Neutrophil (primary cell): ENCODE measurements at regions not wholly inside any gene's neighbourhood (a gene's known extent, or its start where the extent isn't known, plus 50 kb on each side); places are given as distances from the start of the nearest gene placed in this dataset.

ENCODE experiments used
- H3K27ac ChIP-seq: fragments of 200-600 bp; sonication (generic); 2 replicates; pipeline ENCODE4 v1.5.1; 2016; ENCODE audit warnings: mild to moderate bottlenecking, moderate library complexity
- H3K27me3 ChIP-seq: fragments of 200-600 bp; sonication (generic); 2 replicates; pipeline ENCODE4 v1.6.0; 2016; ENCODE audit warnings: mild to moderate bottlenecking
- H3K36me3 ChIP-seq: fragments of 200-600 bp; sonication (generic); 2 replicates; pipeline ENCODE4 v1.5.1; 2017
- H3K4me1 ChIP-seq, 2 experiments: fragments of 200-600 bp in 1 of 2; sonication (generic) in 1 of 2; 1 replicate in 1 of 2; 2 replicates in 1 of 2; pipeline versions ENCODE4 v1.5.1 to v1.6.1; 2013 to 2016; ENCODE audit warnings: low read depth in 1 of 2, low read length in 1 of 2, mild to moderate bottlenecking in 1 of 2, moderate library complexity in 1 of 2; ENCODE audit not compliant: control insufficient read depth in 1 of 2, insufficient read depth in 1 of 2
- H3K4me3 ChIP-seq, 2 experiments: fragments of 200-600 bp in 1 of 2; sonication (generic) in 1 of 2; 1 replicate in 1 of 2; 2 replicates in 1 of 2; pipeline ENCODE4 v1.5.1; 2013 to 2016; ENCODE audit warnings: low read depth in 1 of 2, low read length in 1 of 2, mild to moderate bottlenecking in 1 of 2, moderate library complexity in 1 of 2
- H3K9me3 ChIP-seq: fragments of 200-600 bp; sonication (generic); 2 replicates; pipeline ENCODE4 v1.5.1; 2016
- TF ChIP-seq, protein P1 (sequence below): fragments of 200-600 bp; sonication (generic); IDR thresholded peaks from 2 replicates; pipeline ENCODE4 v1.5.1; 2016; ENCODE audit warnings: antibody characterized with exemption

DNA sequence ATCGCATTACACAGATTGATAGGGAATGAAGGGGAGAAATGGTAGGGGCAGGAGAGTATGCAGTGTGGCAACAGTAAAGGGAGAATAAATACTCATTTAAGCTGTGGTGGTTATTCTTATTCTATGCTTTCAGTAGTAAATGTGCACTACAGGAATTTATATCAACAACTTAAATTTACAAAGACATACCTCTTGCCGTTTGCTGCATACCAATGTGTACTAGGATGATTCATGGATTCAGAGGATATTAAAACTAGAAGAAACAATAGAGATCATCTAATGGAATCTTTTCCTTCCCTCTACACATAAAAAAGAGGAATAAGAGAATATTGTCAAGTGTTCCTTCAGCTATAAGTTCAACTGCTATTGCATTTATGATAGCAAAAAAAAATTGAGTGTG lies 103.3 kb upstream of the RASA1 start:
- TF ChIP-seq, protein P1, sequence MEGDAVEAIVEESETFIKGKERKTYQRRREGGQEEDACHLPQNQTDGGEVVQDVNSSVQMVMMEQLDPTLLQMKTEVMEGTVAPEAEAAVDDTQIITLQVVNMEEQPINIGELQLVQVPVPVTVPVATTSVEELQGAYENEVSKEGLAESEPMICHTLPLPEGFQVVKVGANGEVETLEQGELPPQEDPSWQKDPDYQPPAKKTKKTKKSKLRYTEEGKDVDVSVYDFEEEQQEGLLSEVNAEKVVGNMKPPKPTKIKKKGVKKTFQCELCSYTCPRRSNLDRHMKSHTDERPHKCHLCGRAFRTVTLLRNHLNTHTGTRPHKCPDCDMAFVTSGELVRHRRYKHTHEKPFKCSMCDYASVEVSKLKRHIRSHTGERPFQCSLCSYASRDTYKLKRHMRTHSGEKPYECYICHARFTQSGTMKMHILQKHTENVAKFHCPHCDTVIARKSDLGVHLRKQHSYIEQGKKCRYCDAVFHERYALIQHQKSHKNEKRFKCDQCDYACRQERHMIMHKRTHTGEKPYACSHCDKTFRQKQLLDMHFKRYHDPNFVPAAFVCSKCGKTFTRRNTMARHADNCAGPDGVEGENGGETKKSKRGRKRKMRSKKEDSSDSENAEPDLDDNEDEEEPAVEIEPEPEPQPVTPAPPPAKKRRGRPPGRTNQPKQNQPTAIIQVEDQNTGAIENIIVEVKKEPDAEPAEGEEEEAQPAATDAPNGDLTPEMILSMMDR = no peak
- Histone ChIP-seq H3K4me3 (no peak overlapping the region), H3K27me3 (no peaks in the 10 kb centered on the region), H3K9me3 (no peaks in the 10 kb centered on the region), H3K4me1 (no peaks in the 10 kb centered on the region), H3K36me3 (no peaks in the 10 kb centered on the region), H3K27ac (no peak overlapping the region)

DNA sequence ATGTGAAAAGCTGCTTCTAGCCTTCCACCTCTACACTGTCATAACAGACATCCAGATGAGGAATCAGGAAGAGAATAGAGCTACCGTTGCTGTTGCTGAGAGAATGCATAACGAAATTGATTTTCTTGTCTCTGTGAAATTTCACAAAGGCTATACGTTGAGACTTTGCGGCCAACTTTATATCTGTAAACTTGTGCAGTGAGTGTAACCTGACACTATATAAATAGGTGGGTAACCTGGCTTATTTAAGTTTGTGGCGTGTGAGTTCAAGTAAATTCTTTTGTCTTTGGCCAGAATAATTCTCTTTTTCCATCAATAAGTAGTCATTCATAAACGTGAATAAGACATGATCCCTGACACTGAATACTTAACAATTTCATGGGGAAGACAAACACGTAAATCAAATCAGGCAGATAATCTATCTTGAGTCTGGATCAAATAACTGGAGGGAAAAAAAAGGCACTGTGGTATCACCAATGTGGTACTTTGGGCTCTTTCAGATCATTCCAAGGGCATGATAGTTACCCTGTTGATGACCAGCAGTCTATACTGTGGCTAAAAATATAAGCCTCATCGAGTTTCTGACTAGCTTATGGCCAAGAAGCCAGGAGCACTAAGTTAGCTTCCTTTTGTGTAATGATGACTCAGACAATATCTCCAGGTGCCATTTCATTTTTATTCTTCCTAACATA lies 98.2 kb upstream of the RASA1 start:
- H3K4me1 ChIP-seq = no peaks in the 10 kb centered on the region
- no peaks in the 10 kb centered on the region for H3K36me3 ChIP-seq
- H3K4me3 ChIP-seq = no peak overlapping the region
- no peaks in the 10 kb centered on the region for H3K9me3 ChIP-seq
- no peak overlapping the region for H3K27ac ChIP-seq
- no peaks in the 10 kb centered on the region for H3K27me3 ChIP-seq
- TF ChIP-seq, protein P1 = no peak

DNA sequence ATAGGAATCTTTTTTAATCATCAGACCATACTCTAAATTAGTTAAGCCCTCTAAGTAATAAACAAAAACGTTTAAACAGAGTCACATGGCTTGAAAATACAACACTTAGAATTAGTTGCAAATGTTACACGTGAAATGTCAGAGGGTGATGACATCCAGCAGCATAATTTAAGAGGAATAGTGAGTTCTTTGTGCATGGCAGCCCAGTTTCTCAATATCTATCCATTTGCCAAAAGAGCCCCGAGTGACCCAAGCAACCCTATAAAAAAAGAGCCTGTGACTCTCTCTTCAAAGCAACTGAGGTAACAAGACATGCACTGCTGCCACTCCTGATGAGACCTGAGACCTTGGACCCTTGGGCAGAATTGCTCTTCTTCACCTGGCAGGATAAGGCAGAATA lies 96.9 kb upstream of the RASA1 start:
- H3K4me3 ChIP-seq = no peak overlapping the region
- H3K27me3 ChIP-seq = no peaks in the 10 kb centered on the region
- H3K4me1 ChIP-seq = no peaks in the 10 kb centered on the region
- no peak overlapping the region for H3K27ac ChIP-seq
- H3K9me3 ChIP-seq = no peaks in the 10 kb centered on the region
- TF ChIP-seq, protein P1 = no peak
- no peaks in the 10 kb centered on the region for H3K36me3 ChIP-seq

DNA sequence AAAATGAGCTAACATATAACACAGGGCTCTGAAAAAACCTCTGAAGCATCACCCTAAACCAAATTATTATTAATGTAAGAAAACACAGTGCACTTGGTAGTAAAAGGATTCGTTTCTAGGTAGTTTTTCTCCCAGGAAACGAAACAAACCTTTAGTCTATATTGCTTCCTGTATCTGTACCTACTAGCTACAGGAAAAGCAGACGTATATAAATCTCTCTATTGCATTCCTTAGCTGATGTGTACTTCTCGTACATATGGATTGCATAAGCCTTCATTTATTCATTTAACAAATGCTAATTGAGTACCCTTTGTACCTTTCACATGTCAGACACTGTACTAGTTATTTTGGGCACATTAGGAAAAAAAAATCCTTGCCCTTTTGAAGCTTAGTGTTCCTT lies 85.0 kb upstream of the RASA1 start:
- H3K27me3 ChIP-seq = no peaks in the 10 kb centered on the region
- H3K4me3 ChIP-seq = no peak overlapping the region
- H3K27ac ChIP-seq = no peak overlapping the region
- no peaks in the 10 kb centered on the region for H3K9me3 ChIP-seq
- H3K4me1 ChIP-seq = no peaks in the 10 kb centered on the region
- no peaks in the 10 kb centered on the region for H3K36me3 ChIP-seq
- TF ChIP-seq, protein P1 = no peak

DNA sequence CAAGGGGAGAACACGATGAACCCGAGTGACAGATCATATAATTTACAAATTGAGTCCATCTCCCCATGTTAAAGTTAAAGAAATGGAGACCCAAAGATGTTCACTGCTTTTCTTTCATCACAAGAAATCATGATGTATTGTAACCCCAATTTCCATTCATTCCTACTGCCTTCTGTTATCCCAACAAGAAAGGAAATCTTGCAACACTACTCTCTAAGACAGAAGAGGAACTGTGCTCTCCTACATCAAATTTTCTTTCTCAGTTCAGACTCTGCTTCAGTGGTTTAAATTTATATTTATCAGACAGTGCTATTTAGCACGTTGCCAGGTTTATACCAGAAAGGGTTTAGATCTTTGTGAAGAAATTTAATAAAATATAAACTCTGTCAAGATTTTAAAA lies 83.8 kb upstream of the RASA1 start:
- no peaks in the 10 kb centered on the region for H3K9me3 ChIP-seq
- H3K27me3 ChIP-seq = no peaks in the 10 kb centered on the region
- H3K36me3 ChIP-seq = no peaks in the 10 kb centered on the region
- H3K4me1 ChIP-seq = no peaks in the 10 kb centered on the region
- H3K27ac ChIP-seq = no peak overlapping the region
- TF ChIP-seq, protein P1 = no peak
- H3K4me3 ChIP-seq = no peak overlapping the region

DNA sequence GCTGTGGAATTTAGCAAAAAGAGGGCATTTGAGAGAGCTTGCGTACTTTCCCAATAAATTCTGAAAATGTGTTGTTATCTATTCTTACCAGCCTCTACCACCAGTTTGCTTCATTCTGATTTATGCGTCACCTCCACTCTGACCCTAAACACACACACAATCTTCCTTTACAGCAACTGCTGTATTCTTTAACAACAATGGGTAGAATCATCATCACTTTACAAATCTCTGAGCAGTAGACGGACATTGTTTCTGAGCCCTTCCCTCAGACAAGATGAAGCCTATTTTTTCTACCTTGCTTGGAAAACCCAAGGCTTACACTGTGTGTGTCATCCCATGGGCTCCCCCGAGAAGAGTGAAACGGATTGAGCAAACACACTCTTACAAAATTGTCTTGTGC lies 83.1 kb upstream of the RASA1 start:
- Histone ChIP-seq H3K4me1 (no peaks in the 10 kb centered on the region), H3K27me3 (no peaks in the 10 kb centered on the region), H3K9me3 (no peaks in the 10 kb centered on the region), H3K27ac (no peak overlapping the region), H3K36me3 (no peaks in the 10 kb centered on the region), H3K4me3 (no peak overlapping the region)
- TF ChIP-seq, protein P1 = no peak
